HG03039 (cell line): ENCODE measurements at regions not wholly inside any gene's neighbourhood (a gene's known extent, or its start where the extent isn't known, plus 50 kb on each side); places are given as distances from the start of the nearest gene placed in this dataset.
"Not testable (repeated sequence)": the region's sequence is repeated elsewhere in the genome, so short reads cannot be mapped to it uniquely, and the experiment has no call there.

Experiments used
- ATAC-seq: cut with Tn5 transposase; IDR thresholded peaks from one replicate; pipeline ENCODE4 v1.9.1; 2021; ENCODE audit warnings: mild to moderate bottlenecking, moderate library complexity; ENCODE audit not compliant: unreplicated experiment

GRCh38 chr10:43843321-43844101, 194.8 kb upstream of the ZNF32 start:
- ATAC-seq = no peak

GRCh38 chr10:43842496-43842895, 193.8 kb upstream of the ZNF32 start:
- no peak for ATAC-seq

- no peak for ATAC-seq
Observed at GRCh38 chr10:43842072-43842471, 193.4 kb upstream of the ZNF32 start.

GRCh38 chr10:43839973-43840372, 191.3 kb upstream of the ZNF32 start:
- no peak for ATAC-seq

- not testable (repeated sequence) for ATAC-seq
Observed at GRCh38 chr10:43834751-43835150, 186.1 kb upstream of the ZNF32 start.

GRCh38 chr10:43827853-43828252, 179.2 kb upstream of the ZNF32 start:
- no peak for ATAC-seq

- ATAC-seq = no peak
Observed at GRCh38 chr10:43825984-43826383, 177.3 kb upstream of the ZNF32 start.

- ATAC-seq = no peak
Observed at GRCh38 chr10:43825421-43825820, 176.7 kb upstream of the ZNF32 start.

- no peak for ATAC-seq
Observed at GRCh38 chr10:43824934-43825333, 176.3 kb upstream of the ZNF32 start.

- ATAC-seq = no peak
Observed at GRCh38 chr10:43822631-43823580, 174.2 kb upstream of the ZNF32 start.

GRCh38 chr10:43821103-43821502, 172.4 kb upstream of the ZNF32 start:
- ATAC-seq = no peak

- ATAC-seq = no peak
Observed at GRCh38 chr10:43820663-43821062, 172.0 kb upstream of the ZNF32 start.

GRCh38 chr10:43819464-43820230, 171.0 kb upstream of the ZNF32 start:
- no peak for ATAC-seq

GRCh38 chr10:43818687-43819086, 170.0 kb upstream of the ZNF32 start:
- ATAC-seq = no peak

- no peak for ATAC-seq
Observed at GRCh38 chr10:43817368-43817767, 168.7 kb upstream of the ZNF32 start.

- peak; percentile 92 for ATAC-seq
Observed at GRCh38 chr10:43816351-43817321, 168.0 kb upstream of the ZNF32 start.

GRCh38 chr10:43815181-43815885, 166.7 kb upstream of the ZNF32 start:
- ATAC-seq = no peak

- no peak for ATAC-seq
Observed at GRCh38 chr10:43814663-43815062, 166.0 kb upstream of the ZNF32 start.

- no peak for ATAC-seq
Observed at GRCh38 chr10:43811871-43812270, 163.2 kb upstream of the ZNF32 start.
